ENCODE measurements at regions not wholly inside any gene's neighbourhood (a gene's known extent, or its start where the extent isn't known, plus 50 kb on each side); places are given as distances from the start of the nearest gene placed in this dataset.

- Histone ChIP-seq H3K27me3 (ENCODE audit: insufficient read depth) (no peaks in the 10 kb centered on the region), H3K4me1 (ENCODE audit: control insufficient read depth in 1 of 2, insufficient read depth in 2 of 2, low read depth in 1 of 2, low read length in 1 of 2) (no peaks in the 10 kb centered on the region), H3K79me2 (ENCODE audit: insufficient read depth) (no peaks in the 10 kb centered on the region), H3K27ac (ENCODE audit: low read depth in 2 of 2, low read length in 1 of 2) (no peak overlapping the region), H3K4me2 (no peak overlapping the region), H3K36me3 (replicated peaks in 1 of 2; ENCODE audit: control insufficient read depth in 1 of 2, insufficient read depth in 2 of 2, low read length in 1 of 2) (no peaks in the 10 kb centered on the region), H2AFZ (ENCODE audit: low read depth) (no peak overlapping the region), H3K9ac (no peak overlapping the region), H3K9me2 (no peaks in the 10 kb centered on the region), H3K4me3 (ENCODE audit: low read depth in 2 of 2, low read length in 1 of 2) (no peak overlapping the region), H4K20me1 (ENCODE audit: insufficient read depth) (no peaks in the 10 kb centered on the region), H3K9me3 (no peaks in the 10 kb centered on the region), H3F3A (replicated peaks; ENCODE audit: insufficient read depth) (no peaks in the 10 kb centered on the region)
- WGBS (ENCODE audit: low lambda C conversion rate): 33% methylated on average over 8 of the region's 8 CpGs
- TF ChIP-seq MXI1 (IDR thresholded peaks at IDR 0.05; ENCODE audit: low read depth, low read length) (no peak), MEF2A (IDR thresholded peaks at IDR 0.05; ENCODE audit: borderline replicate concordance, low read depth) (no peak), POLR2AphosphoS5 (IDR thresholded peaks at IDR 0.05; ENCODE audit: low read depth, low read length) (no peak), EZH2phosphoT487 (IDR thresholded peaks at IDR 0.05; ENCODE audit: borderline replicate concordance, low read depth) (no peak), ZBTB33 (IDR thresholded peaks at IDR 0.05; ENCODE audit: borderline replicate concordance, low read depth) (no peak), RXRA (IDR thresholded peaks at IDR 0.05; ENCODE audit: borderline replicate concordance, low read depth) (no peak), TAF1 (IDR thresholded peaks at IDR 0.05; ENCODE audit: borderline replicate concordance, low read depth, low read length) (no peak), ELF1 (IDR thresholded peaks at IDR 0.05) (no peak), EP300 (IDR thresholded peaks at IDR 0.05; ENCODE audit: borderline replicate concordance in 1 of 2, low read depth in 1 of 2, low read length in 1 of 2) (no peak), TEAD4 (IDR thresholded peaks at IDR 0.05; ENCODE audit: borderline replicate concordance, insufficient read depth) (no peak), MAX (IDR thresholded peaks at IDR 0.05; ENCODE audit: low read depth) (no peak)
- ChIA-PET POLR2A (no interaction called here), CTCF (no interaction called here)
- no peak for DNase-seq
These were observed 370.1 kb upstream of the ZFHX3 start for GRCh38 chr16:73418051-73418450.

- Histone ChIP-seq H3K9me2 (no peaks in the 10 kb centered on the region), H3K4me3 (ENCODE audit: low read depth in 2 of 2, low read length in 1 of 2) (no peak overlapping the region), H3K36me3 (replicated peaks in 1 of 2; ENCODE audit: control insufficient read depth in 1 of 2, insufficient read depth in 2 of 2, low read length in 1 of 2) (no peaks in the 10 kb centered on the region), H3K4me1 (ENCODE audit: control insufficient read depth in 1 of 2, insufficient read depth in 2 of 2, low read depth in 1 of 2, low read length in 1 of 2) (no peaks in the 10 kb centered on the region), H2AFZ (ENCODE audit: low read depth) (no peak overlapping the region), H3F3A (replicated peaks; ENCODE audit: insufficient read depth) (no peaks in the 10 kb centered on the region), H4K20me1 (ENCODE audit: insufficient read depth) (no peaks in the 10 kb centered on the region), H3K79me2 (ENCODE audit: insufficient read depth) (no peaks in the 10 kb centered on the region), H3K27ac (ENCODE audit: low read depth in 2 of 2, low read length in 1 of 2) (no peak overlapping the region), H3K27me3 (ENCODE audit: insufficient read depth) (no peaks in the 10 kb centered on the region), H3K9me3 (no peaks in the 10 kb centered on the region), H3K9ac (no peak overlapping the region), H3K4me2 (no peak overlapping the region)
- ChIA-PET CTCF (interaction anchor here (0.9 to 1.1 kb wide), 2 partner anchors 47 to 620 kb away, joined by 3 read pairs; no protein-coding TSS in a partner anchor), POLR2A (no interaction called here)
- DNase-seq: no peak
- 47% methylated on average over 1 of the region's 1 CpG for WGBS (ENCODE audit: low lambda C conversion rate)
- TF ChIP-seq MAX (IDR thresholded peaks at IDR 0.05; ENCODE audit: low read depth): no peak
- no peak for TF ChIP-seq GABPA (IDR thresholded peaks at IDR 0.05; ENCODE audit: low read depth)
- TF ChIP-seq EP300 (IDR thresholded peaks at IDR 0.05; ENCODE audit: borderline replicate concordance in 1 of 2, low read depth in 1 of 2, low read length in 1 of 2): no peak
- no peak for TF ChIP-seq EZH2phosphoT487 (IDR thresholded peaks at IDR 0.05; ENCODE audit: borderline replicate concordance, low read depth)
- TF ChIP-seq NFIC (IDR thresholded peaks at IDR 0.05; ENCODE audit: borderline replicate concordance): no peak
- no peak for TF ChIP-seq RAD21 (IDR thresholded peaks at IDR 0.05; ENCODE audit: low read length)
These were observed 367.4 kb upstream of the ZFHX3 start for GRCh38 chr16:73415286-73415685.

Data from SK-N-SH (cell line).